ENCODE measurements at regions not wholly inside any gene's neighbourhood (a gene's known extent, or its start where the extent isn't known, plus 50 kb on each side); places are given as distances from the start of the nearest gene placed in this dataset.
"Not testable (repeated sequence)": the region's sequence is repeated elsewhere in the genome, so short reads cannot be mapped to it uniquely, and the experiment has no call there.

DNA sequence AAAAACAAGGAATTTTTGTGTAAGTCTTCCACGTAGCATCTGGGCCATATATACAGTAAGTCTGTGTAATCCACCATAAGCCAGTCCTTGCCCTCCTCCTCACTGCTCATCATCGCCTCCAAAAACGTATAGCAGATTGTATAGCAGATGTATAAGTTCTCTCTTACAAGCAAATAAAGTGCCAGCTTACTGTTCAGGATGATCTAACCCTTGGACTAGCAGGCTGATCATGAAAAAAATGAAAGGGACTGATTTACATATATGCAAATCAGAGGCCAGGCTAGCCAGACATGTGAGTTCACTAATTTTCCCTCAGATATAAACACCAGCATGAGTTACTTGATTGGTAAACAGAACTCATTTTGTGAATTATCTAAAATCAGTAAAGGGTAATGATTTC is 171.5 kb downstream of the LY86 start (continued):
- TF ChIP-seq, protein P1, sequence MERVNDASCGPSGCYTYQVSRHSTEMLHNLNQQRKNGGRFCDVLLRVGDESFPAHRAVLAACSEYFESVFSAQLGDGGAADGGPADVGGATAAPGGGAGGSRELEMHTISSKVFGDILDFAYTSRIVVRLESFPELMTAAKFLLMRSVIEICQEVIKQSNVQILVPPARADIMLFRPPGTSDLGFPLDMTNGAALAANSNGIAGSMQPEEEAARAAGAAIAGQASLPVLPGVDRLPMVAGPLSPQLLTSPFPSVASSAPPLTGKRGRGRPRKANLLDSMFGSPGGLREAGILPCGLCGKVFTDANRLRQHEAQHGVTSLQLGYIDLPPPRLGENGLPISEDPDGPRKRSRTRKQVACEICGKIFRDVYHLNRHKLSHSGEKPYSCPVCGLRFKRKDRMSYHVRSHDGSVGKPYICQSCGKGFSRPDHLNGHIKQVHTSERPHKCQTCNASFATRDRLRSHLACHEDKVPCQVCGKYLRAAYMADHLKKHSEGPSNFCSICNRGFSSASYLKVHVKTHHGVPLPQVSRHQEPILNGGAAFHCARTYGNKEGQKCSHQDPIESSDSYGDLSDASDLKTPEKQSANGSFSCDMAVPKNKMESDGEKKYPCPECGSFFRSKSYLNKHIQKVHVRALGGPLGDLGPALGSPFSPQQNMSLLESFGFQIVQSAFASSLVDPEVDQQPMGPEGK (CRISPR knock-in tag; IDR thresholded peaks at IDR 0.05; ENCODE audit: borderline replicate concordance) = no peak
- TF ChIP-seq RARB (CRISPR knock-in tag; IDR thresholded peaks at IDR 0.05) = no peak
- TF ChIP-seq SNAI2 (CRISPR knock-in tag; IDR thresholded peaks at IDR 0.05) = no peak
- no peak for TF ChIP-seq ZNF70 (CRISPR knock-in tag; IDR thresholded peaks at IDR 0.05)
- TF ChIP-seq GLIS3 (CRISPR knock-in tag; IDR thresholded peaks at IDR 0.05) = no peak
- TF ChIP-seq BACH2 (CRISPR knock-in tag; IDR thresholded peaks at IDR 0.05; ENCODE audit: borderline replicate concordance) = no peak

DNA sequence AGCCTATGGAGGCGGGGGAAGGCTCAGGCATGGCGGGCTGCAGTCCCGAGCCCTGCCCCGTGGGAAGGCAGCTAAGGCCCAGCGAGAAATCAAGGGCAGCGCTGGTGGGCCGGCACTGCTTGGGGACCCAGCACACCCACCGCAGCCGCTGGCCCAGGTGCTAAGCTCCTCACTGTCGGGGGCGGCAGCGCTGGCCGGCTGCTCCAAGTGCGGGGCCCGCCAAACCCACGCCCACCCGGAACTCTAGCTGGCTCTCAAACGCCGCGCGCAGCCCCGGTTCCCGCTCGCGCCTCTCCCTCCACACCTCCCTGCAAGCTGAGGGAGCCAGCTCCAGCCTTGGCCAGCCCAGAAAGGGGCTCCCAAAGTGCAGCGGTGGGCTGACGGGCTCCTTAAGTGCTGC is 174.0 kb downstream of the LY86 start:
- not testable (repeated sequence) for ATAC-seq

- TF ChIP-seq RARB (CRISPR knock-in tag; IDR thresholded peaks at IDR 0.05) (no peak), CREB5 (CRISPR knock-in tag; IDR thresholded peaks at IDR 0.05; ENCODE audit: low read depth) (no peak), CSDC2 (CRISPR knock-in tag; IDR thresholded peaks at IDR 0.05) (no peak), GLIS3 (CRISPR knock-in tag; IDR thresholded peaks at IDR 0.05) (no peak), POU6F1 (CRISPR knock-in tag; IDR thresholded peaks at IDR 0.05; ENCODE audit: borderline replicate concordance, low read depth) (no peak)
- TF ChIP-seq, protein P2, sequence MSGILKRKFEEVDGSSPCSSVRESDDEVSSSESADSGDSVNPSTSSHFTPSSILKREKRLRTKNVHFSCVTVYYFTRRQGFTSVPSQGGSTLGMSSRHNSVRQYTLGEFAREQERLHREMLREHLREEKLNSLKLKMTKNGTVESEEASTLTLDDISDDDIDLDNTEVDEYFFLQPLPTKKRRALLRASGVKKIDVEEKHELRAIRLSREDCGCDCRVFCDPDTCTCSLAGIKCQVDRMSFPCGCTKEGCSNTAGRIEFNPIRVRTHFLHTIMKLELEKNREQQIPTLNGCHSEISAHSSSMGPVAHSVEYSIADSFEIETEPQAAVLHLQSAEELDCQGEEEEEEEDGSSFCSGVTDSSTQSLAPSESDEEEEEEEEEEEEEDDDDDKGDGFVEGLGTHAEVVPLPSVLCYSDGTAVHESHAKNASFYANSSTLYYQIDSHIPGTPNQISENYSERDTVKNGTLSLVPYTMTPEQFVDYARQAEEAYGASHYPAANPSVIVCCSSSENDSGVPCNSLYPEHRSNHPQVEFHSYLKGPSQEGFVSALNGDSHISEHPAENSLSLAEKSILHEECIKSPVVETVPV (CRISPR knock-in tag; IDR thresholded peaks at IDR 0.05) = no peak
- TF ChIP-seq, protein P1 (CRISPR knock-in tag; IDR thresholded peaks at IDR 0.05; ENCODE audit: borderline replicate concordance) = no peak
- ATAC-seq = no peak
Observed at GRCh38 chr6:6764764-6765434, 176.4 kb downstream of the LY86 start.

DNA sequence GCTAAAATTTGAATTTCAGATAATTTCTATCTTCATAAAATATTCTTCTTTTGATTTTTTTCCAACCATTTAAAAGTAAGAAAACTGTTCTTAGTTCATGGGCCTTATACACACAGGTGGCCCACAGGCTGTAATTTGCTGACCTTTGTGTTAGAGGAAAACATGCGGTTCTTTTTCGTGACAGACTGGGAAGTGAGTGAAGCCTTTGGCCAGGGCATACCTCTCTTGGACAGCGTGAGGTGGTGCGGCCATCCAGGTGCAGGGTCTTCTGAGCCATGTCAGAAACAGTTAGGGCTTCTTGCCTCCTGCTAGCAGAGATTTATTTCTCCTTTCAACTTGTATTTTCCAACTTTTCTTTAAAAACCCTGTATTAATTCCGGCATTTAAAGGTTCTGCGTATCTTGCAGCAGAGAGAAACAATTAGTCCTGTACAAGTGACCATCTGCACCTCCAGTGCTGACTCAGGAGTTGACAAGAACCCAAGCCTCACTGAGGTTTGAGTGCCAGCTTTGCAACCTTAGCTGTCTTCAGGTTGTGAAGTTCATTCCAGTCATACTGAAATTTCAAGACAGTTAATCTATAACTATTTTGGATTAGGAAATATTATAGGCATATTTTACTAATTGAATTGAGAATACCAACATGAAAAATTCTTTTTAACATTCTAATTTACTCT is 177.8 kb downstream of the LY86 start:
- ATAC-seq = no peak
- TF ChIP-seq CSDC2 (CRISPR knock-in tag; IDR thresholded peaks at IDR 0.05) (no peak), ESRRG (CRISPR knock-in tag; IDR thresholded peaks at IDR 0.05) (no peak), BACH2 (CRISPR knock-in tag; IDR thresholded peaks at IDR 0.05; ENCODE audit: borderline replicate concordance) (no peak), OSR1 (CRISPR knock-in tag; IDR thresholded peaks at IDR 0.05) (no peak), TCF4 (CRISPR knock-in tag; IDR thresholded peaks at IDR 0.05; ENCODE audit: borderline replicate concordance) (no peak), ZNF565 (CRISPR knock-in tag; conservative IDR thresholded peaks at IDR 0.05; ENCODE audit: low read depth) (no peak), SNAI2 (CRISPR knock-in tag; IDR thresholded peaks at IDR 0.05) (no peak), ZNF8 (CRISPR knock-in tag; IDR thresholded peaks at IDR 0.05) (no peak)
- TF ChIP-seq, protein P2 (CRISPR knock-in tag; IDR thresholded peaks at IDR 0.05) = no peak
- TF ChIP-seq, protein P1 (CRISPR knock-in tag; IDR thresholded peaks at IDR 0.05; ENCODE audit: borderline replicate concordance) = no peak

Measured in SK-N-SH treated with all-trans-retinoic acid at 6 μM for 48 hours (cell line).